ENCODE measurements at regions not wholly inside any gene's neighbourhood (a gene's known extent, or its start where the extent isn't known, plus 50 kb on each side); places are given as distances from the start of the nearest gene placed in this dataset.

DNA sequence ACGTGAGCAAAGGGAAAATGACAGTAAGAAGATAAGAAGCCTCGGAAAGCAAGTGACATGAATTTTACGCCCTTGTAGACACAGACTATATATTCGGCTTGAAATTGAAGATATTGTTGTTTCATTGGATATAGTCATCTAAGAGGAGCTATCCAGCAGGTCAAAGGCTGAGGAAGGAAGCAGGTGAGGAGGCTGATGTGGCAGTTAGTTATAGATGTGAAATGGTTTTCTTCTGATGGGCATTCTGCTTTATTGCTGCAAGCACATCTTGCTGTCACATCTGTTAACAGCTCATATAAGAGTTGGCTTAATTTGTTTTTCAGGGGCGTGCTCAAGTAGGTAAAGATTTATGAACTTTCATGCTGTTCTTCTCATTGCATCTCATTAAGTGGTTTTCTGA lies 146.1 kb downstream of the KLF5 start:
- no peaks in the 10 kb centered on the region for H3K36me3 ChIP-seq
- TF ChIP-seq, protein P1, sequence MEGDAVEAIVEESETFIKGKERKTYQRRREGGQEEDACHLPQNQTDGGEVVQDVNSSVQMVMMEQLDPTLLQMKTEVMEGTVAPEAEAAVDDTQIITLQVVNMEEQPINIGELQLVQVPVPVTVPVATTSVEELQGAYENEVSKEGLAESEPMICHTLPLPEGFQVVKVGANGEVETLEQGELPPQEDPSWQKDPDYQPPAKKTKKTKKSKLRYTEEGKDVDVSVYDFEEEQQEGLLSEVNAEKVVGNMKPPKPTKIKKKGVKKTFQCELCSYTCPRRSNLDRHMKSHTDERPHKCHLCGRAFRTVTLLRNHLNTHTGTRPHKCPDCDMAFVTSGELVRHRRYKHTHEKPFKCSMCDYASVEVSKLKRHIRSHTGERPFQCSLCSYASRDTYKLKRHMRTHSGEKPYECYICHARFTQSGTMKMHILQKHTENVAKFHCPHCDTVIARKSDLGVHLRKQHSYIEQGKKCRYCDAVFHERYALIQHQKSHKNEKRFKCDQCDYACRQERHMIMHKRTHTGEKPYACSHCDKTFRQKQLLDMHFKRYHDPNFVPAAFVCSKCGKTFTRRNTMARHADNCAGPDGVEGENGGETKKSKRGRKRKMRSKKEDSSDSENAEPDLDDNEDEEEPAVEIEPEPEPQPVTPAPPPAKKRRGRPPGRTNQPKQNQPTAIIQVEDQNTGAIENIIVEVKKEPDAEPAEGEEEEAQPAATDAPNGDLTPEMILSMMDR (IDR thresholded peaks at IDR 0.05), result no peak

DNA sequence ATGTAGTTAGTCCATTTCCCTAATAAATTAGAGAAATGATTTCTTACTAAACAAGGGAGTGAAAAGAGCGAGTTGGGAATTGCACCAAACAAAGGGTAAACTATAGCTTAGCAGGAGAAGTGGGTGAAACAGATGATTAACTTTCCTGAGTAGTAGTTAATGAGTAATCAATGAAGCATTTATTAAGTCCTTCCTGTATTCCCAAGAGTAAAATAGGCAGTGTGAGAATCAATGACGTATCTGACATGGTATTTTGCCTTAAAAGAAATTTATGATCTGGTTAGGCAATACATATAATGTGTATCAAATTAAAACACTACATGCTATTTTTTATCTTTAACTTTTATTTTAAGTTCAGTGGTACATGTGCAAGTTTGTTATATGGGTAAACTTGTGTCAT lies 142.8 kb downstream of the KLF5 start:
- intact Hi-C loops (cut with DNase I; ENCODE audit: low total_unique reads), result no loop called here
- TF ChIP-seq, protein P1 (IDR thresholded peaks at IDR 0.05), result no peak

More for the DNA sequence above, 146.1 kb downstream of the KLF5 start:
- Histone ChIP-seq H3K4me3 (no peak overlapping the region), H3K27ac (no peak overlapping the region), H3K4me1 (no peaks in the 10 kb centered on the region), H3K27me3 (no peaks in the 10 kb centered on the region), H3K9me3 (no peaks in the 10 kb centered on the region)
- no peak for DNase-seq
- intact Hi-C loops (cut with DNase I; ENCODE audit: low total_unique reads), result no loop called here

GRCh38 chr13:73198991-73199411 lies 140.2 kb downstream of the KLF5 start:
- no peaks in the 10 kb centered on the region for H3K4me1 ChIP-seq
- H3K9me3 ChIP-seq, result no peaks in the 10 kb centered on the region
- H3K4me3 ChIP-seq, result no peak overlapping the region
- DNase-seq, result no peak
- H3K36me3 ChIP-seq, result no peaks in the 10 kb centered on the region
- H3K27ac ChIP-seq, result no peak overlapping the region
- TF ChIP-seq, protein P1 (IDR thresholded peaks at IDR 0.05), result no peak
- H3K27me3 ChIP-seq, result no peaks in the 10 kb centered on the region
- intact Hi-C loops (cut with DNase I; ENCODE audit: low total_unique reads), result no loop called here

More for the DNA sequence above, 142.8 kb downstream of the KLF5 start:
- no peak for DNase-seq
- Histone ChIP-seq H3K36me3 (no peaks in the 10 kb centered on the region), H3K27me3 (no peaks in the 10 kb centered on the region), H3K4me3 (no peak overlapping the region), H3K9me3 (no peaks in the 10 kb centered on the region), H3K4me1 (no peaks in the 10 kb centered on the region), H3K27ac (no peak overlapping the region)

DNA sequence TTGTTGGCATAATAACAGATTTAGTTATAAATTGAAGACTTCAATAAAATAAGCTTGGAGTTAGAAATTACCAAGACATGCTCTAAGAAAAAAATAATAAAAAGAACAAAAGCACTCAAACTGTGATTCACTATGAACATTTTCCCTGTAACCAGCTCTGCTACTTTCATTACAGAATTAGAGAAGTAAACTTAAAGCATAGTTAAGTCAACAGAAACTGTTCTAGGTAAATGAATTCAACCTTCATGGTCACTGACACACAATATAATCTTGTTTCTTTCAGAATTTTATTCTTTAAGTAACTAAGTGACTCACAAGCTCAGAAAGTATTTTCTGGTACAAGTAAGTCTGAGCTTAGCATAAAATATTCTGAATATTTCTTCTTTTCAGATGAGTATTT lies 136.3 kb downstream of the KLF5 start:
- Histone ChIP-seq H3K4me3 (no peak overlapping the region), H3K9me3 (no peaks in the 10 kb centered on the region), H3K27me3 (no peaks in the 10 kb centered on the region), H3K27ac (no peak overlapping the region), H3K36me3 (no peaks in the 10 kb centered on the region), H3K4me1 (no peaks in the 10 kb centered on the region)
- TF ChIP-seq, protein P1 (IDR thresholded peaks at IDR 0.05), result no peak
- intact Hi-C loops (cut with DNase I; ENCODE audit: low total_unique reads), result no loop called here
- DNase-seq, result no peak

GRCh38 chr13:73194310-73194709 lies 135.5 kb downstream of the KLF5 start:
- Histone ChIP-seq H3K27ac (no peak overlapping the region), H3K36me3 (no peaks in the 10 kb centered on the region), H3K4me3 (no peak overlapping the region), H3K9me3 (no peaks in the 10 kb centered on the region), H3K27me3 (no peaks in the 10 kb centered on the region), H3K4me1 (no peaks in the 10 kb centered on the region)
- intact Hi-C loops (cut with DNase I; ENCODE audit: low total_unique reads), result no loop called here
- TF ChIP-seq, protein P1 (IDR thresholded peaks at IDR 0.05), result no peak
- DNase-seq, result no peak

- Histone ChIP-seq H3K9me3 (no peaks in the 10 kb centered on the region), H3K27me3 (no peaks in the 10 kb centered on the region), H3K4me1 (no peaks in the 10 kb centered on the region), H3K36me3 (no peaks in the 10 kb centered on the region), H3K27ac (no peak overlapping the region), H3K4me3 (no peak overlapping the region)
- TF ChIP-seq, protein P1 (IDR thresholded peaks at IDR 0.05), result no peak
- no peak for DNase-seq
- intact Hi-C loops (cut with DNase I; ENCODE audit: low total_unique reads), result no loop called here
These were observed 134.7 kb downstream of the KLF5 start for GRCh38 chr13:73193554-73193953.

All from tibial artery (tissue), 4 donors.